HepG2 (cell line): ENCODE measurements at regions not wholly inside any gene's neighbourhood (a gene's known extent, or its start where the extent isn't known, plus 50 kb on each side); places are given as distances from the start of the nearest gene placed in this dataset.

ENCODE experiments used
- ATAC-seq: fragments of 200-7000 bp; cut with Tn5 transposase; 3 replicates; pipeline ENCODE4 v1.9.1; 2020; ENCODE audit warnings: mild to moderate bottlenecking, moderate library complexity
- BruUV-seq: library from RNA; stranded (reverse); fragments of 400-500 nt; replicated peaks from 2 replicates; lab custom pipeline; 2021; lab: Mats Ljungman, UMichigan
- CTCF ChIA-PET: fragments of 300-600 bp; formaldehyde crosslinking; extraction: SDS; loops from one replicate; lab custom pipeline; 2021; ENCODE audit warnings: low total read pairs, inconsistent platforms, low intra/inter-chr PET ratio; lab: Yijun Ruan, JAX
- POLR2A ChIA-PET: fragments of 350-600 bp; sonication (Branson Sonifier 250); formaldehyde crosslinking; loops from one replicate; lab custom pipeline; 2020; ENCODE audit warnings: antibody characterized with exemption, inconsistent platforms; lab: Yijun Ruan, JAX
- DNase-seq: peaks from one replicate; pipeline ENCODE4 v3.0.0-alpha.2; 2015; ENCODE audit warnings: low spot score
- FAIRE-seq: peaks from 3 replicates; lab custom pipeline; 2011; peaks lifted over from hg19 to GRCh38; lab: Jason Lieb, UNC
- H2AFZ ChIP-seq: one replicate; pipeline ENCODE4 v1.6.1; 2011; ENCODE audit warnings: low read length, inconsistent platforms
- H3K27ac ChIP-seq: fragments of 300-600 bp; 3 replicates; pipeline ENCODE4 v1.8.0; 2011; ENCODE audit warnings: mixed run types, mild to moderate bottlenecking, mixed read lengths, low read length, inconsistent platforms; ENCODE audit not compliant: insufficient read depth; ENCODE audit errors: extremely low read length
- H3K27me3 ChIP-seq, 2 experiments: fragments of 200-600 bp in 1 of 2; 2 replicates in 1 of 2; 3 replicates in 1 of 2; pipeline versions ENCODE4 v1.6.0 to v1.8.0; 2011; ENCODE audit warnings: low read length in 2 of 2, mild to moderate bottlenecking in 2 of 2, moderate library complexity in 2 of 2, inconsistent platforms in 1 of 2; ENCODE audit not compliant: insufficient read depth in 2 of 2, control insufficient read depth in 1 of 2
- H3K36me3 ChIP-seq, 2 experiments: fragments of 200-600 bp in 1 of 2; replicated peaks in 1 of 2; 2 replicates in 1 of 2; 3 replicates in 1 of 2; pipeline versions ENCODE4 v1.5.1 to v1.8.0; 2011; ENCODE audit warnings: low read length in 2 of 2, inconsistent platforms in 1 of 2; ENCODE audit not compliant: insufficient read depth in 2 of 2, control insufficient read depth in 1 of 2
- H3K4me1 ChIP-seq: 2 replicates; pipeline ENCODE4 v1.5.1; 2012; ENCODE audit warnings: low read length, inconsistent platforms; ENCODE audit not compliant: insufficient read depth
- H3K4me2 ChIP-seq: 2 replicates; pipeline ENCODE4 v1.6.0; 2011; ENCODE audit warnings: low read depth, low read length, inconsistent platforms
- H3K4me3 ChIP-seq, 3 experiments: fragments of 200-600 bp in 1 of 3; sonication (generic), shearing (Covaris generic) in 1 of 3; replicated peaks in 1 of 3; 2 replicates each; pipeline ENCODE4 v1.5.1; 2011 to 2016; ENCODE audit warnings: low read length in 3 of 3, inconsistent platforms in 2 of 3, low read depth in 2 of 3, mild to moderate bottlenecking in 2 of 3, control low read depth in 1 of 3, mixed read lengths in 1 of 3; ENCODE audit not compliant: insufficient read depth in 1 of 3
- H3K79me2 ChIP-seq: one replicate; pipeline ENCODE4 v1.6.1; 2011; ENCODE audit warnings: low read length, inconsistent platforms; ENCODE audit not compliant: insufficient read depth
- H3K9ac ChIP-seq: 2 replicates; pipeline ENCODE4 v1.6.0; 2011; ENCODE audit warnings: mild to moderate bottlenecking, low read depth, low read length, inconsistent platforms; ENCODE audit not compliant: insufficient read depth
- H3K9me3 ChIP-seq: 2 replicates; pipeline ENCODE4 v1.5.1; 2012; ENCODE audit warnings: mild to moderate bottlenecking, low read length
- H4K20me1 ChIP-seq: 2 replicates; pipeline ENCODE4 v1.6.0; 2011; ENCODE audit warnings: inconsistent platforms, mild to moderate bottlenecking, low read length, moderate library complexity; ENCODE audit not compliant: insufficient read depth
- KAT8 ChIP-seq: IDR thresholded peaks from 2 replicates; pipeline ENCODE4 v1.6.1; 2016; ENCODE audit warnings: missing genetic modification reagents, missing compliant biosample characterization
- STAG1 ChIP-seq: sonication (generic); formaldehyde crosslinking; IDR thresholded peaks from 2 replicates; pipeline ENCODE4 v1.4.0; 2020; ENCODE audit warnings: missing genetic modification reagents
- ZNF260 ChIP-seq: sonication (generic); formaldehyde crosslinking; IDR thresholded peaks from 2 replicates; pipeline ENCODE4 v1.4.0; 2020; ENCODE audit warnings: missing genetic modification reagents, low read depth, mild to moderate bottlenecking, borderline replicate concordance
- ZNF598 ChIP-seq: sonication (generic); formaldehyde crosslinking; IDR thresholded peaks from 2 replicates; pipeline ENCODE4 v1.5.1; 2020; ENCODE audit warnings: mild to moderate bottlenecking, missing genetic modification reagents, borderline replicate concordance
- WGBS: methylation state at CpG from one replicate; pipeline ENCODE4 v1.1.6; 2017; ENCODE audit warnings: low lambda C conversion rate; 5-methylcytosine and 5-hydroxymethylcytosine counted together
- in situ Hi-C: cut with HindIII; loops from 2 replicates; pipeline ENCODE4 v1.10.0; 2017; ENCODE audit warnings: low pct_unique_long_range_greater_than_20kb; ENCODE audit not compliant: extremely low pct_ligation_motif_present
- intact Hi-C: fragments of 100-400 bp; cut with micrococcal nuclease; formaldehyde crosslinking; loops from one replicate; pipeline ENCODE4 v1.10.0; 2022; ENCODE audit not compliant: unreplicated experiment
- TF ChIP-seq, protein P1 (sequence below): sonication (generic); formaldehyde crosslinking; conservative IDR thresholded peaks from 2 replicates; pipeline ENCODE4 v1.8.0; 2022; ENCODE audit warnings: low read depth, missing genetic modification reagents
- TF ChIP-seq, protein P2 (sequence below): fragments of 450-650 bp; IDR thresholded peaks from 2 replicates; pipeline ENCODE4 v1.6.1; 2016
- TF ChIP-seq, protein P3 (sequence below): sonication (generic); formaldehyde crosslinking; IDR thresholded peaks from 2 replicates; pipeline ENCODE4 v1.5.0; 2020; ENCODE audit warnings: mild to moderate bottlenecking, missing genetic modification reagents, moderate library complexity
- TF ChIP-seq, protein P4 (sequence below): sonication (generic); formaldehyde crosslinking; IDR thresholded peaks from 2 replicates; pipeline ENCODE4 v1.5.0; 2020; ENCODE audit warnings: missing genetic modification reagents

DNA sequence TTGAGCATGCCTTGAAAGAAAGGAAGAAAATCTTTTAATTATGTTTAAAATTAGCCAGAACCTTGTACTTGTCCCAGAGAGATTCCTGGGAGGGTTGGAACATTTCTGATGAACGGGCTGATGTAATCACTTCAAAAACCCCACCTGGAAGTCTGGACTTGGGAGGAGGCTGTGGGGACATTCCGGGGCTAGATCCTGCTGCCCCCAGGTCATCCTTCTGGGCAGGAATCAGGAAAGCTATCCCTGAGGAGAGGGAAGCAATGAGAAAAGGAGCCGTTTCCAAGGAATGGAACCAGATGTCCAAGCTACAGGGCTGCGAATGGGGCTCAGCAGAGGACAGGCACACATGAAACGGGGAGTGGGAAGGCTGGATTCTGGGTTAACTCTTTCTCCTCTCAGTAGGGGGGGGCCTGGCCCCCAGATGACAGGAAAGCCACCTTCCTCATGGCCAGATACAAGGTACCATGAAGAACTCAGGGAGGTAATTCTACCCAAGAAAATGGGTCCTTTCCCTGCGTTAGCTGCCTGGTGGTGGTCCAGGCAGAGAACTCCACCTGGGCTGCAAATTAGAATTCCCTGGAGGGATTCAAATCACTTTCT lies 280.1 kb downstream of the TCF7L2 start (continued):
- no peak for TF ChIP-seq ZNF260 (CRISPR knock-in tag)

DNA sequence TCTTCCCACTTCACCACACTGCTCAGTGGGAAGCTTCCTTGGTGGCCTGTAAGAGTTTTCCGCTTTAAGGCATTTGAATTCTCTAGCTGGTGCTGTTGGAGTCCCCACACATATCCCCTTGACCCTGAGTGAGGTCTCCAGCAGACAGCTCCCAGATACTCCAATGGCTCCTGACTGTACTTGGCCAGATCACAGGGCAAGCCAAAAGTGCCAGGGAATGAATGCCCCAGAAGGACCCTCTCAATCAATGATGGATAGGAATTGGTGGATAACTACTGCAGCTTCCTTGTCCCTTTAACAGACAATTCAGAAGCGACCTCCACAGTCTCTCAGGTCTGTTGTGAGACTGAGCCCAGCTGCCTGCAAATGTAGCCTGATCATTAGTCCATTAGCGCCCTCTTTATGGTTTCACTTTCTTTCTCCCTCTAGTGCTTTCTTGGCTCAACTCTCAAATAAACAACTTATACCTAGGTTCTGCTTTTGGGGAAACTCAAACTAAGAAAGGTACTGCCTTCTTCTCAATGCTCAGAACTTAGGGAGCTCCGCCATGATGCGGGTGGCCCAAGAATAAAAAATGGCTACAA lies 283.0 kb downstream of the TCF7L2 start:
- peak; percentile 49; the same call in 2 of the 3 replicates for ATAC-seq
- FAIRE-seq = no peak
- H3K79me2 ChIP-seq = no peaks in the 10 kb centered on the region
- H3K9me3 ChIP-seq = no peaks in the 10 kb centered on the region
- H3K9ac ChIP-seq = no peak overlapping the region
- no peaks in the 10 kb centered on the region for H3K36me3 ChIP-seq
- H4K20me1 ChIP-seq = no peaks in the 10 kb centered on the region
- intact Hi-C loops (no loop called here), in situ Hi-C loops (no loop called here)
- no peak overlapping the region for H3K4me3 ChIP-seq
- DNase-seq = no peak
- no TSS peak for BruUV-seq
- H3K27ac ChIP-seq = no peak overlapping the region
- WGBS = 48% methylated on average over 5 of the region's 5 CpGs
- no peak overlapping the region for H3K4me2 ChIP-seq
- CTCF ChIA-PET = no interaction called here
- POLR2A ChIA-PET = no interaction called here
- H3K27me3 ChIP-seq = peaks cover 0 to 16% of the 10 kb centered on the region in 2 experiments; a peak in 2 of 5 replicates
- no peak overlapping the region for H2AFZ ChIP-seq
- no peaks in the 10 kb centered on the region for H3K4me1 ChIP-seq
- TF ChIP-seq ZNF598 (CRISPR knock-in tag) = no peak
- TF ChIP-seq, protein P1, sequence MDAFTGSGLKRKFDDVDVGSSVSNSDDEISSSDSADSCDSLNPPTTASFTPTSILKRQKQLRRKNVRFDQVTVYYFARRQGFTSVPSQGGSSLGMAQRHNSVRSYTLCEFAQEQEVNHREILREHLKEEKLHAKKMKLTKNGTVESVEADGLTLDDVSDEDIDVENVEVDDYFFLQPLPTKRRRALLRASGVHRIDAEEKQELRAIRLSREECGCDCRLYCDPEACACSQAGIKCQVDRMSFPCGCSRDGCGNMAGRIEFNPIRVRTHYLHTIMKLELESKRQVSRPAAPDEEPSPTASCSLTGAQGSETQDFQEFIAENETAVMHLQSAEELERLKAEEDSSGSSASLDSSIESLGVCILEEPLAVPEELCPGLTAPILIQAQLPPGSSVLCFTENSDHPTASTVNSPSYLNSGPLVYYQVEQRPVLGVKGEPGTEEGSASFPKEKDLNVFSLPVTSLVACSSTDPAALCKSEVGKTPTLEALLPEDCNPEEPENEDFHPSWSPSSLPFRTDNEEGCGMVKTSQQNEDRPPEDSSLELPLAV = no peak
- peak; percentile 34; the same call in 1 of the 2 replicates for TF ChIP-seq STAG1 (CRISPR knock-in tag)
- no peak for TF ChIP-seq KAT8 (CRISPR knock-in tag)
- TF ChIP-seq, protein P2, sequence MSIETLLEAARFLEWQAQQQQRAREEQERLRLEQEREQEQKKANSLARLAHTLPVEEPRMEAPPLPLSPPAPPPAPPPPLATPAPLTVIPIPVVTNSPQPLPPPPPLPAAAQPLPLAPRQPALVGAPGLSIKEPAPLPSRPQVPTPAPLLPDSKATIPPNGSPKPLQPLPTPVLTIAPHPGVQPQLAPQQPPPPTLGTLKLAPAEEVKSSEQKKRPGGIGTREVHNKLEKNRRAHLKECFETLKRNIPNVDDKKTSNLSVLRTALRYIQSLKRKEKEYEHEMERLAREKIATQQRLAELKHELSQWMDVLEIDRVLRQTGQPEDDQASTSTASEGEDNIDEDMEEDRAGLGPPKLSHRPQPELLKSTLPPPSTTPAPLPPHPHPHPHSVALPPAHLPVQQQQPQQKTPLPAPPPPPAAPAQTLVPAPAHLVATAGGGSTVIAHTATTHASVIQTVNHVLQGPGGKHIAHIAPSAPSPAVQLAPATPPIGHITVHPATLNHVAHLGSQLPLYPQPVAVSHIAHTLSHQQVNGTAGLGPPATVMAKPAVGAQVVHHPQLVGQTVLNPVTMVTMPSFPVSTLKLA = no peak
- TF ChIP-seq, protein P3, sequence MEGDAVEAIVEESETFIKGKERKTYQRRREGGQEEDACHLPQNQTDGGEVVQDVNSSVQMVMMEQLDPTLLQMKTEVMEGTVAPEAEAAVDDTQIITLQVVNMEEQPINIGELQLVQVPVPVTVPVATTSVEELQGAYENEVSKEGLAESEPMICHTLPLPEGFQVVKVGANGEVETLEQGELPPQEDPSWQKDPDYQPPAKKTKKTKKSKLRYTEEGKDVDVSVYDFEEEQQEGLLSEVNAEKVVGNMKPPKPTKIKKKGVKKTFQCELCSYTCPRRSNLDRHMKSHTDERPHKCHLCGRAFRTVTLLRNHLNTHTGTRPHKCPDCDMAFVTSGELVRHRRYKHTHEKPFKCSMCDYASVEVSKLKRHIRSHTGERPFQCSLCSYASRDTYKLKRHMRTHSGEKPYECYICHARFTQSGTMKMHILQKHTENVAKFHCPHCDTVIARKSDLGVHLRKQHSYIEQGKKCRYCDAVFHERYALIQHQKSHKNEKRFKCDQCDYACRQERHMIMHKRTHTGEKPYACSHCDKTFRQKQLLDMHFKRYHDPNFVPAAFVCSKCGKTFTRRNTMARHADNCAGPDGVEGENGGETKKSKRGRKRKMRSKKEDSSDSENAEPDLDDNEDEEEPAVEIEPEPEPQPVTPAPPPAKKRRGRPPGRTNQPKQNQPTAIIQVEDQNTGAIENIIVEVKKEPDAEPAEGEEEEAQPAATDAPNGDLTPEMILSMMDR (CRISPR knock-in tag) = 0 out of 2 replicates have a peak, but pooled peaks have one; percentile 8
- TF ChIP-seq, protein P4, sequence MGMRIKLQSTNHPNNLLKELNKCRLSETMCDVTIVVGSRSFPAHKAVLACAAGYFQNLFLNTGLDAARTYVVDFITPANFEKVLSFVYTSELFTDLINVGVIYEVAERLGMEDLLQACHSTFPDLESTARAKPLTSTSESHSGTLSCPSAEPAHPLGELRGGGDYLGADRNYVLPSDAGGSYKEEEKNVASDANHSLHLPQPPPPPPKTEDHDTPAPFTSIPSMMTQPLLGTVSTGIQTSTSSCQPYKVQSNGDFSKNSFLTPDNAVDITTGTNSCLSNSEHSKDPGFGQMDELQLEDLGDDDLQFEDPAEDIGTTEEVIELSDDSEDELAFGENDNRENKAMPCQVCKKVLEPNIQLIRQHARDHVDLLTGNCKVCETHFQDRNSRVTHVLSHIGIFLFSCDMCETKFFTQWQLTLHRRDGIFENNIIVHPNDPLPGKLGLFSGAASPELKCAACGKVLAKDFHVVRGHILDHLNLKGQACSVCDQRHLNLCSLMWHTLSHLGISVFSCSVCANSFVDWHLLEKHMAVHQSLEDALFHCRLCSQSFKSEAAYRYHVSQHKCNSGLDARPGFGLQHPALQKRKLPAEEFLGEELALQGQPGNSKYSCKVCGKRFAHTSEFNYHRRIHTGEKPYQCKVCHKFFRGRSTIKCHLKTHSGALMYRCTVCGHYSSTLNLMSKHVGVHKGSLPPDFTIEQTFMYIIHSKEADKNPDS = no peak
